ENCODE measurements at regions not wholly inside any gene's neighbourhood (a gene's known extent, or its start where the extent isn't known, plus 50 kb on each side); places are given as distances from the start of the nearest gene placed in this dataset.

DNA sequence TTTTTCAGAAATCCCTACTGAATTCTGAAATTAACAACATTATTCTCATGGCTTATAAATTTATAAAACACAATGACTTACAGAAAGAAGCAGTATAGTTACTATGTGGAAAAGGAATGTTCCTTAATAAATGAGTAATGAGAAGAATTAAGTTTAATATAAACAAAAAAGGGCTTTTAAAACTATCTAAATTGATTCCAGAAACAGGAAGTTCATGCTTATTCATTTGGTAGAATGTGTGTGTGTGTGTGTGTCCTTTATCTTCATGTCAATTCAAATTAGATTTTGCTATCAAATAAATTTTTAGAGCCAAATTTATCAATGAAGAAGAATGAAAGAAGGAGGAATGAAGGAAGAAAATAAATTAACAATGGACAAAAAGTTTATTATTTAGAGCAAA lies 440.8 kb upstream of the LRRTM4 start:
- no peak for DNase-seq (ENCODE audit: low spot score)
- in situ Hi-C loops (cut with MboI; ENCODE audit: low sequenced_read_pairs, unreplicated experiment) = no loop called here
- TF ChIP-seq, protein P1, sequence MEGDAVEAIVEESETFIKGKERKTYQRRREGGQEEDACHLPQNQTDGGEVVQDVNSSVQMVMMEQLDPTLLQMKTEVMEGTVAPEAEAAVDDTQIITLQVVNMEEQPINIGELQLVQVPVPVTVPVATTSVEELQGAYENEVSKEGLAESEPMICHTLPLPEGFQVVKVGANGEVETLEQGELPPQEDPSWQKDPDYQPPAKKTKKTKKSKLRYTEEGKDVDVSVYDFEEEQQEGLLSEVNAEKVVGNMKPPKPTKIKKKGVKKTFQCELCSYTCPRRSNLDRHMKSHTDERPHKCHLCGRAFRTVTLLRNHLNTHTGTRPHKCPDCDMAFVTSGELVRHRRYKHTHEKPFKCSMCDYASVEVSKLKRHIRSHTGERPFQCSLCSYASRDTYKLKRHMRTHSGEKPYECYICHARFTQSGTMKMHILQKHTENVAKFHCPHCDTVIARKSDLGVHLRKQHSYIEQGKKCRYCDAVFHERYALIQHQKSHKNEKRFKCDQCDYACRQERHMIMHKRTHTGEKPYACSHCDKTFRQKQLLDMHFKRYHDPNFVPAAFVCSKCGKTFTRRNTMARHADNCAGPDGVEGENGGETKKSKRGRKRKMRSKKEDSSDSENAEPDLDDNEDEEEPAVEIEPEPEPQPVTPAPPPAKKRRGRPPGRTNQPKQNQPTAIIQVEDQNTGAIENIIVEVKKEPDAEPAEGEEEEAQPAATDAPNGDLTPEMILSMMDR (IDR thresholded peaks at IDR 0.05; ENCODE audit: borderline replicate concordance, control extremely low read depth, extremely low read depth, insufficient read depth, missing control alignments) = no peak

DNA sequence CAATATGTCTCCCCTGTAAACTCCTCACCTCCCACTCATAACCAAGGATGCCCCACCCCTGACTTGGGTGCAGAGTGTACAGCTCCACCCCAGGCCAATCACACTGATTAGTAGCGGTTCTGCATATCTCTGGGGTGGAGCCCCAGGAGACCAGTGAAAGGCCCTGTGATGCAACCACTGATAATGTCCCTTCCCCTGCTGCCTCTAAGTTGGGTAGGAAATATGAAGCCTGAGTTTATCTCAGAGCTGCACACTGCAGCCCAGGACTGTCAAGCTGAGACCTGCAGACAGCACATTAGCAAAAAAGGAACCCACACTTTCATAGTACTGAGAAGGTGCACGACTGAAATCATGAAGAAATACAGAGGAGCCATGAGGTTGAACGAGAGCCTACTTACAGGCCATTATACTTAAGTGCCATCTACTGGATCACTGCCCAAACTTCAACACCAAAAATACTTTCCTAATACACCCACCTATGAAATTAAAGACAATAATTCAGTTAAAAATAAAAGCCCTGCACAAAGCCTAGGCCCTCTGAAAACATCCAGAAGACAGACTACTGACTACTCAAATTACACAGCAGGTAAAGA lies 455.4 kb upstream of the LRRTM4 start:
- TF ChIP-seq, protein P1 (IDR thresholded peaks at IDR 0.05; ENCODE audit: borderline replicate concordance, control extremely low read depth, extremely low read depth, insufficient read depth, missing control alignments) = no peak
- DNase-seq (ENCODE audit: low spot score) = no peak
- in situ Hi-C loops (cut with MboI; ENCODE audit: low sequenced_read_pairs, unreplicated experiment) = no loop called here

DNA sequence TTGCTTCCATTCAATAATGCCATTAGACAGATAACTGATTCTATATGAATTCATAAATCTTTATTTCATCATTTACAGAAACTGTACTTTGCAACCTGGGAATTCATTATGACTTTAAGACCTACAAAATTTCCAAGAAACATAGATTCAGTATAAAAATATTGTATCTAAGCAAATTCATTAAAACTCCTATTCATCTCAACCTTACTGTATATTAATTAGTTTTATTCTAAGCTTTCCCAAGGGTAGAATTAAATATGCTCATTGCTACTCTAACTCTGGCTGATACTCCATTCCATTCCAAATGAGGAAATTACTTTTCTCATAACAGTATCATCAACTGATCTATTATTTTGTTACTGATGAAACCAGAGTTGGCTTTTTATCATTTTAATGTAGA lies 473.0 kb upstream of the LRRTM4 start:
- DNase-seq (ENCODE audit: low spot score) = no peak
- TF ChIP-seq, protein P1 (IDR thresholded peaks at IDR 0.05; ENCODE audit: borderline replicate concordance, control extremely low read depth, extremely low read depth, insufficient read depth, missing control alignments) = no peak
- in situ Hi-C loops (cut with MboI; ENCODE audit: low sequenced_read_pairs, unreplicated experiment) = no loop called here

DNA sequence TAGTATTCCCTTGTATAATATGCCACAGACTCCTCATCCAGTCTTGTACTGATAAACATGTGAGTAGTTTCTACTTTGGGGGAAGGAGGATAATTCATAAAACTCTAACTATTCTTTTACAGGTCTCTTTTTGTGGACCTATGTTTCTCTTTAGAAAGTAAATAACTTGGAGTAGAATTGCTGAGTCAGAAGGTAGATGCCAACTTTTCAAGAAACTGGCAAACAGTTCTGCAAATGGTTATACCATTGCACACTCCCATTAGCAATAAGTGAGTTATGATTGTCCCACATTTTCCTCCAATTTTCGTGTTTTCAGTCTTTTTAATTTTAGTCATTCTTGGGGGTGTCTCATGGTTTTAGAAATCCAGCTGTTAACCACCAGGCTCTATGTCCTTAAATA lies 477.2 kb upstream of the LRRTM4 start:
- TF ChIP-seq, protein P1 (IDR thresholded peaks at IDR 0.05; ENCODE audit: borderline replicate concordance, control extremely low read depth, extremely low read depth, insufficient read depth, missing control alignments) = no peak
- no peak for DNase-seq (ENCODE audit: low spot score)
- in situ Hi-C loops (cut with MboI; ENCODE audit: low sequenced_read_pairs, unreplicated experiment) = no loop called here

DNA sequence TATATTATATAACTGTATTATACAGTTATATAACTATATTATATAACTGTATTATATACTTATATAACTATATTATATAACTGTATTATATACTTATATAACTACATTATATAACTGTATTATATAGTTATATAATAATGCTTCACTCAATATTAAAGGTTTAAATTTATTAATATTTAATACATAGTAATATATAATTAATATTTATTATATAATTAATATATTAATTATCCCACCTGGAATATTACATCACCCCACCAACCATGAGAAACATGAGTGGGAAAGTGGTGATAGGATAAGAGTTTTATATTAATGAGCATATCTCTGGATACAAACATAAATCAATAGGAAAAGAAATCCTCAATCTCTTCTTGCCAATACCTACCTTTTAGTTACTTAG lies 487.1 kb upstream of the LRRTM4 start:
- in situ Hi-C loops (cut with MboI; ENCODE audit: low sequenced_read_pairs, unreplicated experiment) = no loop called here
- TF ChIP-seq, protein P1 (IDR thresholded peaks at IDR 0.05; ENCODE audit: borderline replicate concordance, control extremely low read depth, extremely low read depth, insufficient read depth, missing control alignments) = no peak
- DNase-seq (ENCODE audit: low spot score) = no peak

DNA sequence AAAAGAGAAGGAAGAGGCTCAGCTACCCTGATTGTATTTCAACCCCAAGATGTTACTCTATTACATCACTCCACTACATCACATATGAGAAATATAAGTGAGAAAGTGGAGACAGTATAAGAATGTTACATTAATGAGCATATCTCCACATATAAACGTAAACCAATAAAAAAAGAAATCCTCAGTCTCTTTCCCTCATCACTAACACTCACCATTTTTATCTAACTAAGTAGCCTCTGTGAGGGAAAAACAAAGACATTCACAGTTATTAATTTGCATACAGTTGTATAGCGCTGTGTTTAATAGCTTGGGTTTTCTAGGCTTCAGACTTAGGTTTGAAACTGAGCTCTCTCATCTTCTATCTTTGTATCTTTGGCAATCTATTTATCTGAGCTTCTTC lies 489.1 kb upstream of the LRRTM4 start:
- no peak for DNase-seq (ENCODE audit: low spot score)
- in situ Hi-C loops (cut with MboI; ENCODE audit: low sequenced_read_pairs, unreplicated experiment) = no loop called here
- TF ChIP-seq, protein P1 (IDR thresholded peaks at IDR 0.05; ENCODE audit: borderline replicate concordance, control extremely low read depth, extremely low read depth, insufficient read depth, missing control alignments) = no peak

All from GM13976 (cell line).